ENCODE measurements at regions not wholly inside any gene's neighbourhood (a gene's known extent, or its start where the extent isn't known, plus 50 kb on each side); places are given as distances from the start of the nearest gene placed in this dataset.
"Not testable (repeated sequence)": the region's sequence is repeated elsewhere in the genome, so short reads cannot be mapped to it uniquely, and the experiment has no call there.

DNA sequence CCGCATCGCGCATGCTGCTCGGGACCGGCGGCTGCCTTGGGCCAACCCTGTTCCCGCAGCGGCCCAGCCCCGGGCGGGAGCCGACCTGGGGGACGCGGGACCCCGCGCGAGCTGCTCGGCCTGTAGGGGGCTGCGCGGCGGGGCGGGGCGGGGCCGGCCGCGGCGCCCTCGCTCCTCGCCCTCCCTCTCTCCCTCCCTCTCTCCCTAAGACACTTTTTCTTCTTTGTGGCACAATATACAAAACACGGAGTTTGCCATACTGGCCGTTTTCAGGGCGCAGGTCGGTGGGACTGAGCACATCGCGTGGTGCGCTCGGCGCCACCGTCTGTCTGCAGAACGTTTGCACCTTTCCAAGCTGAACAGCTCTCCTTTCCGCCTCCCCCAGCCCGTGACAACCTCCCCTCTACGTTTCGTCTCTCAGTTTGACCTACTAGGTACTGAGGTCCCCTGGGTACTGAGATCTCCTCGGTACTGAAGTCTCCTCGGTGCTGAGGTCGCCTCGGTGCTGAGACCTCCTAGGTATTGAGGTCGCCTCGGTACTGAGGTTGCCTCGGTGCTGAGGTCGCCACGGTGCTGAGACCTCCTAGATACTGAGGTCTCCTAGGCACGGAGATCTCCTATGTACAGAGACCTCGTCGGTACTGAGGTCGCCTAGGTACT lies 261.1 kb upstream of the PLCXD1 start:
- 53% methylated on average over 52 of the region's 56 CpGs for WGBS
- DNase-seq (ENCODE audit: low spot score), result peak; percentile 34
- Histone ChIP-seq H3K9me3 (ENCODE audit: control insufficient read depth in 4 of 4, low read length in 3 of 4) (no peaks in the 10 kb centered on the region), H3K27ac (ENCODE audit: low read depth in 1 of 2, low read length in 2 of 2) (no peak overlapping the region), H3K4me1 (ENCODE audit: control insufficient read depth in 4 of 4, insufficient read depth in 4 of 4, low read length in 3 of 4) (no peaks in the 10 kb centered on the region), H3K9ac (ENCODE audit: low read depth in 1 of 2, low read length in 2 of 2) (no peak overlapping the region), H3K27me3 (ENCODE audit: control insufficient read depth in 4 of 4, insufficient read depth in 4 of 4, low read length in 3 of 4) (no peaks in the 10 kb centered on the region), H3K4me3 (ENCODE audit: low read depth in 1 of 3, low read length in 3 of 3) (no peak overlapping the region), H3K36me3 (ENCODE audit: control insufficient read depth in 4 of 4, insufficient read depth in 3 of 4, low read depth in 1 of 4, low read length in 3 of 4) (no peaks in the 10 kb centered on the region)
- no peak for TF ChIP-seq NR2F2 (IDR thresholded peaks at IDR 0.05)
- TF ChIP-seq, protein P1, sequence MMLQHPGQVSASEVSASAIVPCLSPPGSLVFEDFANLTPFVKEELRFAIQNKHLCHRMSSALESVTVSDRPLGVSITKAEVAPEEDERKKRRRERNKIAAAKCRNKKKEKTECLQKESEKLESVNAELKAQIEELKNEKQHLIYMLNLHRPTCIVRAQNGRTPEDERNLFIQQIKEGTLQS (IDR thresholded peaks at IDR 0.05), result no peak
- no peak for TF ChIP-seq YY1 (IDR thresholded peaks at IDR 0.05)
- TF ChIP-seq JUND (IDR thresholded peaks at IDR 0.05), result no peak
- TF ChIP-seq TAF1 (conservative IDR thresholded peaks at IDR 0.05), result no peak
- TF ChIP-seq, protein P2, sequence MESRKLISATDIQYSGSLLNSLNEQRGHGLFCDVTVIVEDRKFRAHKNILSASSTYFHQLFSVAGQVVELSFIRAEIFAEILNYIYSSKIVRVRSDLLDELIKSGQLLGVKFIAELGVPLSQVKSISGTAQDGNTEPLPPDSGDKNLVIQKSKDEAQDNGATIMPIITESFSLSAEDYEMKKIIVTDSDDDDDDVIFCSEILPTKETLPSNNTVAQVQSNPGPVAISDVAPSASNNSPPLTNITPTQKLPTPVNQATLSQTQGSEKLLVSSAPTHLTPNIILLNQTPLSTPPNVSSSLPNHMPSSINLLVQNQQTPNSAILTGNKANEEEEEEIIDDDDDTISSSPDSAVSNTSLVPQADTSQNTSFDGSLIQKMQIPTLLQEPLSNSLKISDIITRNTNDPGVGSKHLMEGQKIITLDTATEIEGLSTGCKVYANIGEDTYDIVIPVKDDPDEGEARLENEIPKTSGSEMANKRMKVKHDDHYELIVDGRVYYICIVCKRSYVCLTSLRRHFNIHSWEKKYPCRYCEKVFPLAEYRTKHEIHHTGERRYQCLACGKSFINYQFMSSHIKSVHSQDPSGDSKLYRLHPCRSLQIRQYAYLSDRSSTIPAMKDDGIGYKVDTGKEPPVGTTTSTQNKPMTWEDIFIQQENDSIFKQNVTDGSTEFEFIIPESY (IDR thresholded peaks at IDR 0.05), result no peak
- no peak for TF ChIP-seq RXRA (IDR thresholded peaks at IDR 0.05)
- TF ChIP-seq GABPA (IDR thresholded peaks at IDR 0.05 in 1 of 2, conservative IDR thresholded peaks at IDR 0.05 in 1 of 2), result no peak
- TF ChIP-seq, protein P3, sequence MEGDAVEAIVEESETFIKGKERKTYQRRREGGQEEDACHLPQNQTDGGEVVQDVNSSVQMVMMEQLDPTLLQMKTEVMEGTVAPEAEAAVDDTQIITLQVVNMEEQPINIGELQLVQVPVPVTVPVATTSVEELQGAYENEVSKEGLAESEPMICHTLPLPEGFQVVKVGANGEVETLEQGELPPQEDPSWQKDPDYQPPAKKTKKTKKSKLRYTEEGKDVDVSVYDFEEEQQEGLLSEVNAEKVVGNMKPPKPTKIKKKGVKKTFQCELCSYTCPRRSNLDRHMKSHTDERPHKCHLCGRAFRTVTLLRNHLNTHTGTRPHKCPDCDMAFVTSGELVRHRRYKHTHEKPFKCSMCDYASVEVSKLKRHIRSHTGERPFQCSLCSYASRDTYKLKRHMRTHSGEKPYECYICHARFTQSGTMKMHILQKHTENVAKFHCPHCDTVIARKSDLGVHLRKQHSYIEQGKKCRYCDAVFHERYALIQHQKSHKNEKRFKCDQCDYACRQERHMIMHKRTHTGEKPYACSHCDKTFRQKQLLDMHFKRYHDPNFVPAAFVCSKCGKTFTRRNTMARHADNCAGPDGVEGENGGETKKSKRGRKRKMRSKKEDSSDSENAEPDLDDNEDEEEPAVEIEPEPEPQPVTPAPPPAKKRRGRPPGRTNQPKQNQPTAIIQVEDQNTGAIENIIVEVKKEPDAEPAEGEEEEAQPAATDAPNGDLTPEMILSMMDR (IDR thresholded peaks at IDR 0.05; ENCODE audit: low read depth, low read length, missing input control), result no peak
- no peak for TF ChIP-seq HNF4A (conservative IDR thresholded peaks at IDR 0.05)
- TF ChIP-seq REST (IDR thresholded peaks at IDR 0.05), result no peak
- TF ChIP-seq SP1 (IDR thresholded peaks at IDR 0.05), result no peak
- no peak for TF ChIP-seq FOXA1 (IDR thresholded peaks at IDR 0.05)
- no peak for TF ChIP-seq HNF4G (IDR thresholded peaks at IDR 0.05)
- no peak for TF ChIP-seq MAX (IDR thresholded peaks at IDR 0.05)
- TF ChIP-seq FOXA2 (IDR thresholded peaks at IDR 0.05), result no peak
- TF ChIP-seq EGR1 (IDR thresholded peaks at IDR 0.05; ENCODE audit: low read depth in 2 of 2), result no peak

- not testable (repeated sequence) for H3K27ac ChIP-seq (ENCODE audit: low read depth in 1 of 2, low read length in 2 of 2); H3K27me3 ChIP-seq (ENCODE audit: control insufficient read depth in 4 of 4, insufficient read depth in 4 of 4, low read length in 3 of 4); H3K4me1 ChIP-seq (ENCODE audit: control insufficient read depth in 4 of 4, insufficient read depth in 4 of 4, low read length in 3 of 4); H3K9me3 ChIP-seq (ENCODE audit: control insufficient read depth in 4 of 4, low read length in 3 of 4); DNase-seq (ENCODE audit: low spot score); H3K36me3 ChIP-seq (ENCODE audit: control insufficient read depth in 4 of 4, insufficient read depth in 3 of 4, low read depth in 1 of 4, low read length in 3 of 4); H3K4me3 ChIP-seq (ENCODE audit: low read depth in 1 of 3, low read length in 3 of 3); H3K9ac ChIP-seq (ENCODE audit: low read depth in 1 of 2, low read length in 2 of 2)
- no CpG with 5 or more reads among the region's 6 CpGs for WGBS
These were observed 257.0 kb upstream of the PLCXD1 start for GRCh38 chrX:24139-24538.
